Lower leg skin (tissue), 4 donors: ENCODE measurements at regions not wholly inside any gene's neighbourhood (a gene's known extent, or its start where the extent isn't known, plus 50 kb on each side); places are given as distances from the start of the nearest gene placed in this dataset.
"Not testable (repeated sequence)": the region's sequence is repeated elsewhere in the genome, so short reads cannot be mapped to it uniquely, and the experiment has no call there.

Experiments
- DNase-seq, 2 donors: peaks; one replicate each; pipeline ENCODE4 v3.0.0-alpha.2; 2019; ENCODE audit warnings: low spot score in 2 of 2
- H3K4me3 ChIP-seq: fragments of 200-600 bp; sonication (generic); 2 replicates; pipeline ENCODE4 v1.5.1; 2017; ENCODE audit warnings: mild to moderate bottlenecking, low read depth; ENCODE audit not compliant: poor library complexity, severe bottlenecking
- CTCF ChIP-seq, 3 donors: fragments of 450-650 bp; IDR thresholded peaks; one replicate each; pipeline ENCODE4 v1.5.1; 2016; ENCODE audit warnings: antibody characterized with exemption in 3 of 3, mild to moderate bottlenecking in 3 of 3, moderate library complexity in 2 of 3
- POLR2A ChIP-seq, 2 donors: fragments of 450-650 bp; IDR thresholded peaks; one replicate each; pipeline ENCODE4 v1.6.1; 2016 to 2017; ENCODE audit warnings: antibody characterized with exemption in 2 of 2, mild to moderate bottlenecking in 1 of 2, moderate library complexity in 1 of 2
- WGBS, 2 donors: methylation state at CpG; one replicate each; pipeline ENCODE4 v1.1.5; 2018; 5-methylcytosine and 5-hydroxymethylcytosine counted together
- intact Hi-C: fragments of 100-400 bp; cut with DNase I; formaldehyde crosslinking; loops from one replicate; pipeline ENCODE4 v1.15.0; 2023; ENCODE audit warnings: low total_unique reads

- intact Hi-C loops = no loop called here
- H3K4me3 ChIP-seq = no peak overlapping the region
- no peak for TF ChIP-seq POLR2A (IDR thresholded peaks at IDR 0.05)
- no peak for TF ChIP-seq CTCF (IDR thresholded peaks at IDR 0.05)
- no peak for DNase-seq
Observed at GRCh38 chr2:168330624-168331423, 83.4 kb upstream of the STK39 start.

GRCh38 chr2:168335254-168335653 lies 87.9 kb upstream of the STK39 start:
- DNase-seq, intact Hi-C loops, H3K4me3 ChIP-seq: not testable (repeated sequence)
- WGBS, 2 donors = 80 to 87% methylated on average over 8 of the region's 8 CpGs

- no peak overlapping the region for H3K4me3 ChIP-seq
- 52 to 68% methylated on average over 6 of the region's 6 CpGs for WGBS, 2 donors
- TF ChIP-seq POLR2A (IDR thresholded peaks at IDR 0.05) (no peak), CTCF (IDR thresholded peaks at IDR 0.05) (no peak)
- DNase-seq = no peak
- intact Hi-C loops = no loop called here
Observed at GRCh38 chr2:168336786-168337388, 89.5 kb upstream of the STK39 start.

- intact Hi-C loops = no loop called here
- no peak for TF ChIP-seq POLR2A (IDR thresholded peaks at IDR 0.05)
- WGBS, 2 donors = 30 to 31% methylated on average over 3 of the region's 3 CpGs
- no peak for DNase-seq
- H3K4me3 ChIP-seq = no peak overlapping the region
Observed at GRCh38 chr2:168338292-168338691, 90.9 kb upstream of the STK39 start.

GRCh38 chr2:168338803-168339437 lies 91.5 kb upstream of the STK39 start:
- intact Hi-C loops = no loop called here
- no peak for DNase-seq
- H3K4me3 ChIP-seq = no peak overlapping the region
- 61 to 63% methylated on average over 1 of the region's 1 CpG for WGBS, 2 donors
- no peak for TF ChIP-seq POLR2A (IDR thresholded peaks at IDR 0.05)

GRCh38 chr2:168340931-168341330 lies 93.5 kb upstream of the STK39 start:
- TF ChIP-seq POLR2A (IDR thresholded peaks at IDR 0.05) (no peak), CTCF (IDR thresholded peaks at IDR 0.05) (no peak)
- H3K4me3 ChIP-seq = no peak overlapping the region
- no peak for DNase-seq
- WGBS, 2 donors = 85 to 87% methylated on average over 5 of the region's 5 CpGs
- intact Hi-C loops = loop anchor here (10.0 kb wide), 1 partner anchor 414 kb away; no protein-coding TSS in a partner anchor

- WGBS, 2 donors = 60 to 64% methylated on average over 5 of the region's 5 CpGs
- no peak for DNase-seq
- TF ChIP-seq CTCF (IDR thresholded peaks at IDR 0.05) (no peak), POLR2A (IDR thresholded peaks at IDR 0.05) (no peak)
- H3K4me3 ChIP-seq = no peak overlapping the region
- intact Hi-C loops = loop anchor here (10.0 kb wide), 1 partner anchor 411 kb away; no protein-coding TSS in a partner anchor
Observed at GRCh38 chr2:168343586-168343985, 96.2 kb upstream of the STK39 start.
